ENCODE measurements at regions not wholly inside any gene's neighbourhood (a gene's known extent, or its start where the extent isn't known, plus 50 kb on each side); places are given as distances from the start of the nearest gene placed in this dataset.

GRCh38 chr3:102735311-102735710 lies 300.5 kb downstream of the ZPLD1 start:
- no peak overlapping the region for H3K18ac ChIP-seq (ENCODE audit: extremely low read depth, low read length)
- no peaks in the 10 kb centered on the region for H3K23me2 ChIP-seq (ENCODE audit: low read depth, low read length)
- no peak overlapping the region for H2BK15ac ChIP-seq (ENCODE audit: low read length)
- no peak overlapping the region for H2BK20ac ChIP-seq (ENCODE audit: low read length)
- no peak overlapping the region for H3K4me3 ChIP-seq (ENCODE audit: extremely low read depth in 1 of 4, insufficient read depth in 2 of 4, low read depth in 3 of 4, low read length in 4 of 4)
- no peak overlapping the region for H4K91ac ChIP-seq (replicated peaks; ENCODE audit: insufficient read length, low read length)
- H2AK5ac ChIP-seq (ENCODE audit: low read depth, low read length): no peak overlapping the region
- no peaks in the 10 kb centered on the region for H3K9me3 ChIP-seq (ENCODE audit: insufficient read depth in 2 of 2, low read depth in 1 of 2, low read length in 1 of 2)
- TF ChIP-seq SP2 (IDR thresholded peaks at IDR 0.05; ENCODE audit: low read length) (no peak), EZH2 (IDR thresholded peaks at IDR 0.05; ENCODE audit: low read depth, low read length, severe bottlenecking) (no peak), GTF2F1 (IDR thresholded peaks at IDR 0.05; ENCODE audit: borderline replicate concordance, low read depth, low read length) (no peak), NRF1 (IDR thresholded peaks at IDR 0.05; ENCODE audit: low read depth, low read length) (no peak), SRF (IDR thresholded peaks at IDR 0.05; ENCODE audit: low read depth, low read length) (no peak), YY1 (IDR thresholded peaks at IDR 0.05; ENCODE audit: low read depth, low read length) (no peak), USF2 (IDR thresholded peaks at IDR 0.05; ENCODE audit: low read length) (no peak), CHD1 (IDR thresholded peaks at IDR 0.05; ENCODE audit: low read depth, low read length) (no peak)
- DNase-seq (ENCODE audit: low read depth in 1 of 2, low spot score in 2 of 2) (no peak), FAIRE-seq (no peak)
- no peak overlapping the region for H3K9ac ChIP-seq (replicated peaks in 1 of 4; ENCODE audit: extremely low read depth in 1 of 4, low read depth in 3 of 4, low read length in 3 of 4)
- WGBS, 2 experiments (ENCODE audit: extremely low coverage in 1 of 2, insufficient coverage in 1 of 2, insufficient read length in 1 of 2, insufficient replicate concordance in 2 of 2, low coverage in 1 of 2, low lambda C conversion rate in 2 of 2, missing lambda C conversion rate in 1 of 2): 95% methylated on average over 1 of the region's 1 CpG; no CpG with 5 or more reads in 1 of the 2 experiments
- H3K14ac ChIP-seq (ENCODE audit: insufficient read length): no peak overlapping the region
- H3K23ac ChIP-seq (ENCODE audit: insufficient read length): no peak overlapping the region
- no peak overlapping the region for H3K4me2 ChIP-seq (ENCODE audit: insufficient read depth in 1 of 2, low read depth in 2 of 2, low read length in 2 of 2)
- H3K56ac ChIP-seq (replicated peaks; ENCODE audit: insufficient read length, low read depth, low read length): no peak overlapping the region
- H3K27me3 ChIP-seq (replicated peaks in 1 of 4; ENCODE audit: control insufficient read depth in 3 of 4, extremely low read depth in 1 of 4, insufficient read depth in 3 of 4, low read length in 3 of 4): no peaks in the 10 kb centered on the region
- H4K5ac ChIP-seq (ENCODE audit: insufficient read length, low read depth, low read length): no peak overlapping the region
- H3K4ac ChIP-seq (replicated peaks; ENCODE audit: insufficient read length, low read depth, low read length): no peak overlapping the region
- H3K27ac ChIP-seq (ENCODE audit: low read depth, low read length): no peak overlapping the region
- H3K36me3 ChIP-seq (ENCODE audit: control insufficient read depth in 2 of 4, insufficient read depth in 4 of 4, low read length in 3 of 4): no peaks in the 10 kb centered on the region
- no peak overlapping the region for H2BK120ac ChIP-seq (replicated peaks; ENCODE audit: low read depth, low read length)
- ChIA-PET CTCF (ENCODE audit: partially characterized antibody) (interaction anchor here (0.7 to 3.8 kb wide), 4 partner anchors 12 to 62 kb away, joined by 3 to 18 read pairs (median 6); no protein-coding TSS in a partner anchor), POLR2A (ENCODE audit: partially characterized antibody) (interaction anchor here (0.5 kb wide), 1 partner anchor 53 kb away, joined by 3 read pairs; no protein-coding TSS in a partner anchor)
- no peak overlapping the region for H2AFZ ChIP-seq (ENCODE audit: low read length)
- peaks cover 0 to 8% (median 2%) of the 10 kb centered on the region in 4 experiments; a peak in 2 of 7 replicates for H3K4me1 ChIP-seq (replicated peaks in 1 of 4; ENCODE audit: control insufficient read depth in 3 of 4, insufficient read depth in 4 of 4, low read length in 3 of 4)
- no peak overlapping the region for H4K8ac ChIP-seq (ENCODE audit: extremely low read depth, insufficient read depth, low read length)
- no peaks in the 10 kb centered on the region for H4K20me1 ChIP-seq (replicated peaks in 1 of 2; ENCODE audit: control insufficient read depth in 1 of 2, insufficient read depth in 2 of 2, low read length in 2 of 2)
- no peak overlapping the region for H2BK12ac ChIP-seq (ENCODE audit: low read depth, low read length)
- no peak overlapping the region for H2BK5ac ChIP-seq (ENCODE audit: low read depth, low read length)
- H3K79me1 ChIP-seq (ENCODE audit: low read depth, low read length): no peaks in the 10 kb centered on the region
- no peaks in the 10 kb centered on the region for H3K79me2 ChIP-seq (ENCODE audit: control insufficient read depth in 1 of 2, insufficient read depth in 2 of 2, low read length in 2 of 2)
